H9 (cell line): ENCODE measurements at regions not wholly inside any gene's neighbourhood (a gene's known extent, or its start where the extent isn't known, plus 50 kb on each side); places are given as distances from the start of the nearest gene placed in this dataset.

Experiments
- DNase-seq: peaks from one replicate; pipeline ENCODE4 v3.0.0-alpha.2; 2017
- H2AFZ ChIP-seq: one replicate; pipeline ENCODE4 v1.6.1; 2013; ENCODE audit warnings: mild to moderate bottlenecking, low read length, control low read depth, moderate library complexity
- H2AK5ac ChIP-seq: 2 replicates; pipeline ENCODE4 v1.6.1; 2013; ENCODE audit warnings: low read length, control low read depth, mixed read lengths; ENCODE audit not compliant: insufficient read length
- H2BK120ac ChIP-seq: one replicate; pipeline ENCODE4 v1.6.1; 2013; ENCODE audit warnings: low read depth, mild to moderate bottlenecking, low read length, control low read depth, inconsistent platforms; ENCODE audit not compliant: poor library complexity, severe bottlenecking
- H2BK12ac ChIP-seq: 2 replicates; pipeline ENCODE4 v1.6.1; 2013; ENCODE audit warnings: low read length, control low read depth, mixed read lengths, low read depth; ENCODE audit not compliant: insufficient read length
- H2BK15ac ChIP-seq: 2 replicates; pipeline ENCODE4 v1.6.1; 2013; ENCODE audit warnings: low read depth, low read length, control low read depth
- H2BK20ac ChIP-seq: one replicate; pipeline ENCODE4 v1.6.1; 2013; ENCODE audit warnings: low read depth, mild to moderate bottlenecking, low read length, control low read depth, inconsistent platforms; ENCODE audit not compliant: poor library complexity, severe bottlenecking
- H2BK5ac ChIP-seq: 2 replicates; pipeline ENCODE4 v1.6.1; 2013; ENCODE audit warnings: low read length, control low read depth, mixed read lengths; ENCODE audit not compliant: insufficient read length
- H3K14ac ChIP-seq: 2 replicates; pipeline ENCODE4 v1.6.1; 2013; ENCODE audit warnings: low read length, control low read depth; ENCODE audit not compliant: insufficient read depth
- H3K18ac ChIP-seq: 2 replicates; pipeline ENCODE4 v1.6.1; 2013; ENCODE audit warnings: low read depth, mild to moderate bottlenecking, mixed read lengths, low read length, control low read depth; ENCODE audit not compliant: insufficient read length
- H3K23ac ChIP-seq: 2 replicates; pipeline ENCODE4 v1.6.1; 2013; ENCODE audit warnings: low read length, control low read depth, mixed read lengths, low read depth; ENCODE audit not compliant: insufficient read length
- H3K23me2 ChIP-seq: 2 replicates; pipeline ENCODE4 v1.6.1; 2013; ENCODE audit warnings: low read depth, mild to moderate bottlenecking, mixed read lengths, low read length, control low read depth; ENCODE audit not compliant: insufficient read length, poor library complexity, severe bottlenecking
- H3K27ac ChIP-seq: 2 replicates; pipeline ENCODE4 v1.5.1; 2013; ENCODE audit warnings: low read length, control low read depth, mixed read lengths, low read depth; ENCODE audit not compliant: insufficient read length
- H3K27me3 ChIP-seq: 2 replicates; pipeline ENCODE4 v1.6.1; 2013; ENCODE audit warnings: low read length, control low read depth, inconsistent platforms; ENCODE audit not compliant: insufficient read depth
- H3K4ac ChIP-seq: 2 replicates; pipeline ENCODE4 v1.6.1; 2013; ENCODE audit warnings: low read depth, mild to moderate bottlenecking, control low read depth, inconsistent platforms, low read length, moderate library complexity
- H3K4me1 ChIP-seq: 2 replicates; pipeline ENCODE4 v1.6.1; 2013; ENCODE audit warnings: low read length, control low read depth, inconsistent platforms; ENCODE audit not compliant: insufficient read depth
- H3K4me2 ChIP-seq: 2 replicates; pipeline ENCODE4 v1.6.1; 2013; ENCODE audit warnings: low read length, control low read depth, mixed read lengths; ENCODE audit not compliant: insufficient read length, insufficient read depth
- H3K56ac ChIP-seq: 2 replicates; pipeline ENCODE4 v1.6.1; 2013; ENCODE audit warnings: low read depth, mild to moderate bottlenecking, mixed read lengths, low read length, control low read depth; ENCODE audit not compliant: insufficient read length
- H3K79me1 ChIP-seq: 2 replicates; pipeline ENCODE4 v1.6.1; 2013; ENCODE audit warnings: low read depth, mild to moderate bottlenecking, moderate library complexity, low read length, control low read depth, inconsistent platforms; ENCODE audit not compliant: insufficient read depth, poor library complexity, severe bottlenecking
- H3K79me2 ChIP-seq: 2 replicates; pipeline ENCODE4 v1.6.1; 2013; ENCODE audit warnings: low read length, control low read depth, inconsistent platforms; ENCODE audit not compliant: insufficient read depth
- H3K9ac ChIP-seq: 2 replicates; pipeline ENCODE4 v1.6.1; 2013; ENCODE audit warnings: low read length, control low read depth, mixed read lengths; ENCODE audit not compliant: insufficient read length; ENCODE audit errors: extremely low read depth
- H3K9me3 ChIP-seq: one replicate; pipeline ENCODE4 v1.6.1; 2013; ENCODE audit warnings: low read depth, low read length, inconsistent platforms; ENCODE audit not compliant: control insufficient read depth
- H3T11ph ChIP-seq: one replicate; pipeline ENCODE4 v1.6.1; 2013; ENCODE audit warnings: mild to moderate bottlenecking, low read length, control low read depth, inconsistent platforms
- H4K20me1 ChIP-seq: one replicate; pipeline ENCODE4 v1.6.1; 2013; ENCODE audit not compliant: control insufficient read depth, insufficient read length, insufficient read depth
- H4K5ac ChIP-seq: 2 replicates; pipeline ENCODE4 v1.6.1; 2013; ENCODE audit warnings: low read depth, mild to moderate bottlenecking, mixed read lengths, low read length, control low read depth; ENCODE audit not compliant: insufficient read length
- H4K8ac ChIP-seq: replicated peaks from 2 replicates; pipeline ENCODE4 v1.6.1; 2013; ENCODE audit warnings: low read length, control low read depth, mixed read lengths, low read depth; ENCODE audit not compliant: insufficient read length
- H4K91ac ChIP-seq: 2 replicates; pipeline ENCODE4 v1.6.1; 2013; ENCODE audit warnings: low read depth, mild to moderate bottlenecking, moderate library complexity, mixed read lengths, low read length, control low read depth; ENCODE audit not compliant: insufficient read length
- H3K27ac Mint-ChIP-seq, 3 experiments: 2 replicates in 2 of 3; 3 replicates in 1 of 3; pipeline ENCODE4 v1.8.0; 2020 to 2021; ENCODE audit warnings: mixed read lengths in 3 of 3, mild to moderate bottlenecking in 1 of 3, moderate library complexity in 1 of 3
- H3K27me3 Mint-ChIP-seq: 2 replicates; pipeline ENCODE4 v1.8.0; 2021; ENCODE audit warnings: low read depth, mild to moderate bottlenecking, moderate library complexity, mixed read lengths
- H3K36me3 Mint-ChIP-seq, 3 experiments: 2 replicates in 2 of 3; 3 replicates in 1 of 3; pipeline ENCODE4 v1.8.0; 2020 to 2021; ENCODE audit warnings: low read depth in 3 of 3, mixed read lengths in 3 of 3; ENCODE audit not compliant: insufficient read depth in 1 of 3
- H3K4me1 Mint-ChIP-seq, 2 experiments: 2 replicates each; pipeline ENCODE4 v1.8.0; 2020; ENCODE audit warnings: mixed read lengths in 2 of 2
- H3K4me3 Mint-ChIP-seq, 2 experiments: 2 replicates in 1 of 2; 3 replicates in 1 of 2; pipeline ENCODE4 v1.8.0; 2020 to 2021; ENCODE audit warnings: mild to moderate bottlenecking in 2 of 2, mixed read lengths in 2 of 2, moderate library complexity in 1 of 2
- H3K9me3 Mint-ChIP-seq, 2 experiments: 2 replicates in 1 of 2; 3 replicates in 1 of 2; pipeline ENCODE4 v1.8.0; 2020; ENCODE audit warnings: mild to moderate bottlenecking in 2 of 2, mixed read lengths in 2 of 2, moderate library complexity in 1 of 2
- WGBS: extraction: QIAGEN DNeasy Blood & Tissue Kit; methylation state at CpG from one replicate; pipeline ENCODE4 v1.1.7; 2013; ENCODE audit warnings: missing lambda C conversion rate, low lambda C conversion rate, mixed read lengths; ENCODE audit not compliant: insufficient read length; ENCODE audit errors: extremely low coverage; 5-methylcytosine and 5-hydroxymethylcytosine counted together
- TF ChIP-seq, protein P1 (sequence below): fragments of 200-600 bp; sonication (generic); conservative IDR thresholded peaks from 3 replicates; pipeline ENCODE4 v1.8.0; 2021; ENCODE audit warnings: antibody characterized with exemption, mild to moderate bottlenecking

- TF ChIP-seq, protein P1, sequence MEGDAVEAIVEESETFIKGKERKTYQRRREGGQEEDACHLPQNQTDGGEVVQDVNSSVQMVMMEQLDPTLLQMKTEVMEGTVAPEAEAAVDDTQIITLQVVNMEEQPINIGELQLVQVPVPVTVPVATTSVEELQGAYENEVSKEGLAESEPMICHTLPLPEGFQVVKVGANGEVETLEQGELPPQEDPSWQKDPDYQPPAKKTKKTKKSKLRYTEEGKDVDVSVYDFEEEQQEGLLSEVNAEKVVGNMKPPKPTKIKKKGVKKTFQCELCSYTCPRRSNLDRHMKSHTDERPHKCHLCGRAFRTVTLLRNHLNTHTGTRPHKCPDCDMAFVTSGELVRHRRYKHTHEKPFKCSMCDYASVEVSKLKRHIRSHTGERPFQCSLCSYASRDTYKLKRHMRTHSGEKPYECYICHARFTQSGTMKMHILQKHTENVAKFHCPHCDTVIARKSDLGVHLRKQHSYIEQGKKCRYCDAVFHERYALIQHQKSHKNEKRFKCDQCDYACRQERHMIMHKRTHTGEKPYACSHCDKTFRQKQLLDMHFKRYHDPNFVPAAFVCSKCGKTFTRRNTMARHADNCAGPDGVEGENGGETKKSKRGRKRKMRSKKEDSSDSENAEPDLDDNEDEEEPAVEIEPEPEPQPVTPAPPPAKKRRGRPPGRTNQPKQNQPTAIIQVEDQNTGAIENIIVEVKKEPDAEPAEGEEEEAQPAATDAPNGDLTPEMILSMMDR = no peak
- H3K27me3 ChIP-seq = no peaks in the 10 kb centered on the region
- peaks cover 5% of the 10 kb centered on the region for H3K23me2 ChIP-seq
- H3K4me3 Mint-ChIP-seq = no peak overlapping the region
- no CpG with 5 or more reads among the region's 21 CpGs for WGBS
- H3K27ac ChIP-seq = no peak overlapping the region
- no peak overlapping the region for H3K9ac ChIP-seq
- H3K4me1 Mint-ChIP-seq = peaks cover 6 to 24% of the 10 kb centered on the region in 2 experiments; a peak in 3 of 4 replicates
- no peaks in the 10 kb centered on the region for H3K4me1 ChIP-seq
- no peak overlapping the region for H3K56ac ChIP-seq
- H2BK5ac ChIP-seq = no peak overlapping the region
- H2AK5ac ChIP-seq = no peak overlapping the region
- no peak overlapping the region for H2AFZ ChIP-seq
- no peak overlapping the region for H4K91ac ChIP-seq
- H3K14ac ChIP-seq = no peak overlapping the region
- H3K79me1 ChIP-seq = no peaks in the 10 kb centered on the region
- H3K36me3 Mint-ChIP-seq = peaks cover 0 to 15% (median 10%) of the 10 kb centered on the region in 3 experiments; a peak in 5 of 7 replicates
- H2BK12ac ChIP-seq = no peak overlapping the region
- H3K79me2 ChIP-seq = no peaks in the 10 kb centered on the region
- H2BK20ac ChIP-seq = no peak overlapping the region
- peak; percentile 71 for DNase-seq
- H2BK120ac ChIP-seq = no peak overlapping the region
- no peaks in the 10 kb centered on the region for H4K20me1 ChIP-seq
- no peak overlapping the region for H3K4me2 ChIP-seq
- no peak overlapping the region for H3K23ac ChIP-seq
- H3K9me3 ChIP-seq = no peaks in the 10 kb centered on the region
- H4K5ac ChIP-seq = no peak overlapping the region
- H3K9me3 Mint-ChIP-seq = peaks cover 14 to 15% of the 10 kb centered on the region in 2 experiments
- no peak overlapping the region for H4K8ac ChIP-seq
- no peak overlapping the region for H2BK15ac ChIP-seq
- no peak overlapping the region for H3K27ac Mint-ChIP-seq
- H3K18ac ChIP-seq = no peak overlapping the region
- H3K4ac ChIP-seq = no peak overlapping the region
- H3T11ph ChIP-seq = no peak overlapping the region
- H3K27me3 Mint-ChIP-seq = peaks cover 6% of the 10 kb centered on the region
These were observed 149.8 kb upstream of the PPP1R26 start for GRCh38 chr9:135329571-135330306.
